Upper lobe of left lung (tissue), 4 donors: ENCODE measurements at regions not wholly inside any gene's neighbourhood (a gene's known extent, or its start where the extent isn't known, plus 50 kb on each side); places are given as distances from the start of the nearest gene placed in this dataset.

Source experiments
- EP300 ChIP-seq, 4 donors: sonication (generic); formaldehyde crosslinking; IDR thresholded peaks; one replicate each; pipeline ENCODE4 v1.5.1; 2017; ENCODE audit warnings: antibody characterized with exemption in 4 of 4, control low read depth in 2 of 4
- TF ChIP-seq, protein P1 (sequence below), 6 experiments: fragments of 450-650 bp in 4 of 6; fragments of 200-600 bp in 2 of 6; sonication (generic) in 2 of 6; IDR thresholded peaks; one replicate each; pipeline ENCODE4 v1.5.1; 2016 to 2019; ENCODE audit warnings: antibody characterized with exemption in 6 of 6

DNA sequence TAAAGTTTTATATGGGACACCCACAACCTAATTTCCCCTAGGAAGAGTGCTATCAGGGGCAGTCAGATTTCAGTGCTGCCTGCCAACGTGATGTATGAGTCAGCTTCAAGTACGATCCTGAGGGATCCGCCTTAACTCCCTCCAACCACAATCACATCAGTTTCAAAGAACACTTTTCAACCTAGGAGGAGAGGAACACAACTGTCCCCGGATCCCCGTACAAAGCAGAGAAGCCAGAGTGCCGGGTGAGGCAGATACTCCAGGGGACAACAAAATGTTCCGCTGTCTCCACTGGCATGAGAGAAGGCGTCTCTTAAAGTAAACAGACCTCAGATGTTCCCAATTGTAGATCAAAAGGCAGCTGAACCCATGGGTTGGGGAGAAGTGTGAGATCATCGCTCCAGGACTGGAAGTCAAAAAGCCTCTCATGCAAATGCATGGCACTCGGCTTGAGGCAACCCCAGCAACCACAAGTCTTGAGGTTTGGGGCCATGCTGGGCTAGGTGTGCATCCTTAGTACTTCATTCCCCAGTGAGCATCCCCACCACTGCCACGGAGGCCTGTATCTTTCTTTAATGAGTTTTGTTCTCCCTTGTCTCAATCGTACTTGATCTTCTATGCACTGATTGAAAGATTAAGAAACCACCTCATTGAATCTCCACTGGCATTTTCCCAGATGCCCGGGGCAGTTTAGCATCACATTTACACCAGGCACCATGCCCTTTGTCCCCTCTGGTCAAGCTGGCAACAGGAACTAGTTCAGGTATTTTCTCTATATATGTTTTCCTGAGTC lies 91.0 kb upstream of the CCBE1 start:
- TF ChIP-seq, protein P1, sequence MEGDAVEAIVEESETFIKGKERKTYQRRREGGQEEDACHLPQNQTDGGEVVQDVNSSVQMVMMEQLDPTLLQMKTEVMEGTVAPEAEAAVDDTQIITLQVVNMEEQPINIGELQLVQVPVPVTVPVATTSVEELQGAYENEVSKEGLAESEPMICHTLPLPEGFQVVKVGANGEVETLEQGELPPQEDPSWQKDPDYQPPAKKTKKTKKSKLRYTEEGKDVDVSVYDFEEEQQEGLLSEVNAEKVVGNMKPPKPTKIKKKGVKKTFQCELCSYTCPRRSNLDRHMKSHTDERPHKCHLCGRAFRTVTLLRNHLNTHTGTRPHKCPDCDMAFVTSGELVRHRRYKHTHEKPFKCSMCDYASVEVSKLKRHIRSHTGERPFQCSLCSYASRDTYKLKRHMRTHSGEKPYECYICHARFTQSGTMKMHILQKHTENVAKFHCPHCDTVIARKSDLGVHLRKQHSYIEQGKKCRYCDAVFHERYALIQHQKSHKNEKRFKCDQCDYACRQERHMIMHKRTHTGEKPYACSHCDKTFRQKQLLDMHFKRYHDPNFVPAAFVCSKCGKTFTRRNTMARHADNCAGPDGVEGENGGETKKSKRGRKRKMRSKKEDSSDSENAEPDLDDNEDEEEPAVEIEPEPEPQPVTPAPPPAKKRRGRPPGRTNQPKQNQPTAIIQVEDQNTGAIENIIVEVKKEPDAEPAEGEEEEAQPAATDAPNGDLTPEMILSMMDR (IDR thresholded peaks at IDR 0.05), result no peak
- no peak for TF ChIP-seq EP300 (IDR thresholded peaks at IDR 0.05)
